Activated effector memory CD4-positive, alpha-beta T cell treated with anti-CD3 and anti-CD28 coated beads, Interleukin-2, amount 50 U/mL, for 16 hours (primary cell): ENCODE measurements at regions not wholly inside any gene's neighbourhood (a gene's known extent, or its start where the extent isn't known, plus 50 kb on each side); places are given as distances from the start of the nearest gene placed in this dataset.

ENCODE experiments used
- DNase-seq: peaks from one replicate; pipeline ENCODE4 v3.0.0-alpha.2; 2020

DNA sequence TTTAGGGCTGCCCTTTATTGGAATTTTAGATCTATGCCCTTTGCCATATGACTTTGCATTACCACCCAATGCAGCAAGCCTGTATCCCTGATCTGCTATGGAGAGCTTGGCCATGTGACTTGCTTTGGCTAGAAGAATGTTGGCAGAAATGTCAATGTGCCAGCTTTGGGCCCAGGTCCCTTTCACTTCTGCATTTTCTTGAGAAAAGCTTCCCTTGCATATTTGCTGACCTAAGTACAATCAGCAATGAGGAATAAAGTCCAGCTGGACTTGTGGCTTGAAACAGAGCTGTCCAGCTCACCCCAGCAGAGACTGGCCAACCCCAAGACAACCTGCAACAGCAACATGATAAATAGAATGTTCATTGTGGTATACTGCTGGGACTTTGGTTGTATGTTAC is 135.9 kb downstream of the PAH start:
- DNase-seq = no peak

- DNase-seq = no peak
Measured at GRCh38 chr12:102776041-102776440, 141.0 kb downstream of the PAH start.

DNA sequence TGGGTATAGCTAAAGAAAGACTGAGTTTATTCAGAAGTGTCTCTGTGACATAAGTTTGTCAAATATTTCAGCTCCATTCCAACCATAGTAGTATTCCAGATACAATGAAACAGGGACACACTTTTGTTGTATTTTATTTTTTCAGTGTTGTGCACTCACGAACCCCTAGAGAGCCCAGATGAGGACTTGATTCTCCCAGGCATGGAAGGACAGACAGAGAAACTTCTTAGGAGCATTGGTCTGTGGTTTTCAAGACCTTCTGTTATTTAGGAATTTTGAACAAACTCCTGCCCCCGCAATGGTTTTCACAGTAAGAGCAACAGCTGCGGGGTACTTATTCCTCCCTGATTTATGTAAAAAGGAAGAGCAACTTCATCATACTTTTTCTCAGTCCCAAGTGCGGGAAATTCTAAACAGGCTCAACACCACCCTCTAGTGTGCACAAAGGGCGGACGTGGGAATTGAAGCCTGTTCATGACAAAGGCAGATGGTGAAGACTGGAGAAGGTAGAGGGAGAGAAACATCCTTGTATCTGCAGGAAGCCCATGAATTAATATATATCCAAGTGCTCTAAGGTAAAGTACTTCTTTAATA is 147.6 kb downstream of the PAH start:
- DNase-seq = no peak

DNA sequence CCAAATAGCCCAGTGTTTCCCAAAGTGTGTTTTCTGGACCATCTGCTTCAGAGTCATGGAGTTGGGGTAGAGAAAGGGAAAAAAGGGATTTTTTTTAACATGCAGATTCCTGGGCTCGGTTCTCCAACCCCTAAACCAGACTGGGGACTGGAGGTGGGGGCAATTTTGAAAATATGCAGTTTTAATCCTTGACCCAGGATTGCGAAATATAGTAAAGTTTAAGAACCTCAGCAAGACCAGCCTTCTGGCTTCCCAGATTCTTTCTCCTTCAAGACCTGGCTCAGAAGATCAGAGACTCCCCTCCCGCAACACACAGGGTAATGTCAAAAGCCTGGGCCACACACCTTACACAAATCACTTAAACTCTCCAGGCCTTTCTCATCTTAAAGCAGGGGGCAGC is 150.1 kb downstream of the PAH start:
- DNase-seq = no peak

DNA sequence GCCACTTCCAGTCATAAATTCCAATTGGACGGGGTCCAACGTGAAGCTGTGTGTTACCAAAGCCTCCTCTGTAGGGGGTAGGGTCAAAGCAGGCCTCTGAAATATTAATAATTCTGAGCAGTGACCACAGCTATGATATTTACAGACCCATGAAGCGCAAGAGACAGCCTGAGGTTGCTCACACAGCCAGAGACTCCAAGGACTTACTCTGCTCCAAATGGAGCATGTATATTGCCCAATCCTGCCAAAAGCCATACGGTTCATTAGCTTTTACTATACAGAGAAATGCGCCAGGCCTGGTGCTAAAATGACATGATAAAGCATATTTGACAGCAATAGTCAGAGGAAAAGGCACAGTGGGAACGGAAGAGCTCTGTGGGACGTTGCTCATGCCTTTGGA is 151.3 kb downstream of the PAH start:
- no peak for DNase-seq

DNA sequence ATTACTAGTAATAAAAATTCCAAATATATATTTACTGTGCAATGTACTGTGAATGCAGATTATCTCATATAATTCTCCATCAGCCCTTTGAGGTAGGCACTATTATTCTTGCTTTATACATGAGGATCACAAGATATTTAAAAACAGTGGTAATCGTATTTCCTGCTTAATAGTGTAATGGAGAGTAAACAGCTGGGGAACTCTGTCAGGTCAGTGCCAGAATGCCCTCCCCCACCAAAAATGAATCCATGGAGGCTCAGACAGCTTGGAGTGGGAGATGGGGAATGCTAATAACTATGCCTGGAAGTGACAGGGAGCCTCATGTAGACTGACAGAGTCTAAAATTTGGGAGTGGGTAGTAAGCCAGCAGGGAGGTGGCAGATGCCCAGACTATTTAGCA is 153.6 kb downstream of the PAH start:
- DNase-seq = no peak

- no peak for DNase-seq
Measured at GRCh38 chr12:102763061-102763460, 154.0 kb downstream of the PAH start.

DNA sequence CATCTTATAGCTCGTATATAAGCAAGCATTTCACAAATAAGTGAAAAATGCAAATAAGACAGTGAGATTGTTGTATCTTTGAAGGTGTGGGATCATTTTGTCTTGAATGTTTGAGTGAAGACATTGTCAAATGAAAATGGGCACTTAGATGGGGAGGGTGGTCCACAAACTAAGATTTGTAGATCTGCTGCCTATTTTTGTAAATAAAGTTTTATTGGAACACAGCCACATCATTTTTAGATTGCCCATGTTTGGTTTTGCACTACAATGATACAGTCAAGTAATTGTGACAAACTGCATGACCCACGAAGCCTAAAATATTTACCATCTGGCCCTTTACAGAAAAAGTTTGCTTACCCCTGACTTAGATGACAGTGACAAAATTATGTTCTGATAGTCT is 156.7 kb downstream of the PAH start:
- DNase-seq = no peak

GRCh38 chr12:102759466-102759865 is 157.6 kb downstream of the PAH start:
- no peak for DNase-seq

- no peak for DNase-seq
Measured at GRCh38 chr12:102757882-102758226, 159.2 kb downstream of the PAH start.

GRCh38 chr12:102757154-102757881 is 159.7 kb downstream of the PAH start:
- no peak for DNase-seq

DNA sequence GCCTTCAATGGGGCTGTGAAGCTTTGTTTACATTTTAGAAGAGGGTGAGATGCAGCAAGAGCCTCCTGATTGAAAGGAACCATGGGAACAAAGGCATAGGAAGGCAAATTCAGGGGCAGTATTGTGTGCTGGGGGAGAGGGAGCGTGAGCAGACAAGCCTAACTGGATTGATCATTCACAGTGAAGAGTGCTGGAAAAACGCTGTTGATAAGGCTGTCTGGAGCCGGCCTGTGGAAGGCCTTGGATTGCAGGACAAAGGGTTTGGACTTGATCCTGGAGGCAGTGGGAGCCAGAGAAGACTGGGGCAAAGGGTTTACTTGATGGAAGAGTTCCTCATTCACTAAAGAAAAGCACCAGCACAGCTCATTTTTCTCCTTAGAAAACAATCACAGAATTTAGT is 160.5 kb downstream of the PAH start:
- DNase-seq = no peak

- no peak for DNase-seq
Measured at GRCh38 chr12:102755266-102755665, 161.8 kb downstream of the PAH start.

DNA sequence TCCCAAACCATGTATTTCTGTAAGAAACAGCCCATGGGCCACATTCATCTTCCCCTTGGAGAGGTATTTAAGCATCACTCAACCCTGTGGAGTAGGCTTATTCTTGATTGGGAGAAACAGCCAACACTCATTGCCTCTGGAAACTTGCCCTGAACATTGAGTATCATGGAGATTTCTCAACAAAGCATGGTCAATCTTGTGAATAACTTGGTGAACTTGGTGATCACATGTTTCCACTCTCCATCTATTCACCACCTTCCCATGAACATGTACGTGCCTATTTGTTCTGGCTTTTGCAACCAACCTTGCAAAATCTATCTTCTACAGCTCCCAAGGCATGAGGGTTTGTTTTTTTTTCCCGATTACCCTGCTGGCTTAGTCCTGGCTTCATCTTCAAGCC is 163.2 kb downstream of the PAH start:
- no peak for DNase-seq

DNA sequence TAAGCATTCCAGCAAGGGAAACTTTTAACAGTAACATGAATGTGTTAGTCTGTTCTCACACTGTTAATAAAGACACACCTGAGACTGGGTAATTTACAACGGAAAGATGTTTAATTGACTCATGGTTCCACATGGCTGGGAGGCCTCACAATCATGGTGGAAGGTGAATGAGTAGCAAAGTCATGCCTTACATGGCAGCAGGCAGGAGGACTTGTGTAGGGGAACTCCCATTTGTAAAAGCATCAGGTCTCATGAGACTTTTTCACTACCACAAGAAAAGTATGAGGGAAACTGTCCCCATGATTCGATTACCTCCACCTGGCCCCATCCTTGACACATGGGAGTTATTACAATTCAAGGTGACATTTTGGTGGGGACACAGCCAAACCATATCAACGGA is 168.3 kb downstream of the PAH start:
- DNase-seq = no peak

GRCh38 chr12:102746963-102747362 is 170.1 kb downstream of the PAH start:
- DNase-seq = no peak

GRCh38 chr12:102745971-102746600 is 171.0 kb downstream of the PAH start:
- no peak for DNase-seq

DNA sequence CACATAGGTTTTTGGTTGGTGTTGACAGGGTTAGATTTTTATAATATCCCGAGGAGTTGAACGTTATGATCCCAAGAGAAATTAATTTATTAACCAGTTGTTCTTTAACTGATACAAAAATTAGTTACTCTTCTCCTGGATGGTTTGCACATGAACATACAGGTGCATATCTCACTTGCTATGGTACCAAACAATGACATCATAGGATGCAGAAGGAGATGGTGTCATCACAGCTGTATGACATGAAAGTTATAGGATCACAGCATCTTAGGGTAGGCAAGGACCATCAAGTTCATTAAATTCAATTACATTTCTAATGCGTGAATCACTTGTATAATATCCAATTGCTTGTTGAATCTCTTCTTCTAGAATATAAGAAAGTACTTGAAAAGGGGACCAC is 175.8 kb downstream of the PAH start:
- DNase-seq = no peak

GRCh38 chr12:102740141-102740955 is 176.7 kb downstream of the PAH start:
- DNase-seq = no peak

- DNase-seq = no peak
Measured at GRCh38 chr12:102736328-102736727, 180.7 kb downstream of the PAH start.

DNA sequence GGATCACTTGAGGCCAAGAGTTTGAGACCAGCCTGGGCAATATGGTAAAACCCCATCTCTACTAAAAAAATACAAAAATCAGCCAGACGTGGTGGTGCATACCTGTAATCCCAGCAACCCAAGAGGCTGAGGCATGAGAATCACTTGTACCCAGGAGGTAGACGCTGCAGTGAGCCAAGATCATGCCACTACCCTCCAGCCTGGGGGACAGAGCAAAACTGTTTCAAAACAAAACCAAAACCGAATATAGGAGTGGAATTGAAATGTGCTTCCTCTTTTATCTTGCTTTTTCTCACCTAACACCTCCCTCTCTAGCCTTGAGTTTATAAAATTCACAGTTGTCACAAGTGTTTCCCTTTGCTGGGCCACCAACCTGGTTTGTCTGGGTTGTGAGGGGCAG is 181.9 kb downstream of the PAH start:
- DNase-seq = no peak

- DNase-seq = no peak
Measured at GRCh38 chr12:102730996-102731395, 186.0 kb downstream of the PAH start.

GRCh38 chr12:102728506-102729242 is 188.4 kb downstream of the PAH start:
- DNase-seq = no peak
